Effector memory CD4-positive, alpha-beta T cell (primary cell): ENCODE measurements at regions not wholly inside any gene's neighbourhood (a gene's known extent, or its start where the extent isn't known, plus 50 kb on each side); places are given as distances from the start of the nearest gene placed in this dataset.

ENCODE experiments used
- DNase-seq, 3 donors: peaks; one replicate each; pipeline ENCODE4 v3.0.0-alpha.2; 2020
- H3K27ac ChIP-seq: 2 replicates; pipeline ENCODE4 v1.7.0; 2013; ENCODE audit warnings: mild to moderate bottlenecking, low read length, moderate library complexity; ENCODE audit not compliant: insufficient read depth, poor library complexity, severe bottlenecking
- H3K27me3 ChIP-seq: replicated peaks from 2 replicates; pipeline ENCODE4 v1.7.0; 2013; ENCODE audit warnings: mild to moderate bottlenecking, low read length; ENCODE audit not compliant: insufficient read depth, control insufficient read depth, poor library complexity, severe bottlenecking
- H3K36me3 ChIP-seq: 2 replicates; pipeline ENCODE4 v1.7.0; 2013; ENCODE audit warnings: mild to moderate bottlenecking, low read length, moderate library complexity; ENCODE audit not compliant: control insufficient read depth, insufficient read depth
- H3K4me1 ChIP-seq: 2 replicates; pipeline ENCODE4 v1.7.0; 2013; ENCODE audit warnings: low read length, mild to moderate bottlenecking; ENCODE audit not compliant: control insufficient read depth, insufficient read depth, poor library complexity, severe bottlenecking
- H3K4me3 ChIP-seq: 2 replicates; pipeline ENCODE4 v1.7.0; 2013; ENCODE audit warnings: low read length, low read depth, mild to moderate bottlenecking; ENCODE audit not compliant: insufficient read depth, poor library complexity, severe bottlenecking
- H3K9me3 ChIP-seq: 2 replicates; pipeline ENCODE4 v1.7.0; 2013; ENCODE audit warnings: mild to moderate bottlenecking, low read length, moderate library complexity; ENCODE audit not compliant: control insufficient read depth

- Histone ChIP-seq H3K36me3 (no peaks in the 10 kb centered on the region), H3K27me3 (no peaks in the 10 kb centered on the region), H3K4me1 (no peaks in the 10 kb centered on the region), H3K27ac (no peak overlapping the region), H3K9me3 (no peaks in the 10 kb centered on the region), H3K4me3 (no peak overlapping the region)
- no peak for DNase-seq
These were observed 894.5 kb upstream of the ACVR2A start for GRCh38 chr2:146950361-146950760.

- DNase-seq: no peak
- no peak overlapping the region for H3K27ac ChIP-seq
- no peaks in the 10 kb centered on the region for H3K9me3 ChIP-seq
These were observed 895.4 kb upstream of the ACVR2A start for GRCh38 chr2:146949400-146949799.

DNA sequence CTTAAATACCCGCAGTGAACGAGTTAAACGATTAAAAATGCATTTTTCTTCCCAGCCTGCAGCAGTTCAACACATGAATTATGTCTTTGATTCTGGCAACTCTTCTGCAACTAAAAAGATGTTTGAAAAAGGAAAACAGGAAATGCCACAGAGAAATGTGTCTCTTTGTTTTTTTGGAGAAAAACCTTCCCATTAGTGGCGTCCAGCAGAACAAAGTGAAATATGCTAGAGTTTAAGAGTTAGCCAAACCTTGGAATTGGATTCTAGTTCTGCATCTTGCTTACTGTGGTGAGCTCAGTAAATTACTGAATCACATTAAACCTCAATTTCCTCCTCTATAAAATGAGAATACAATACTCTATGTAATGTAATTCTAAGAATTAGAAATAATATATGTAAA, 900.2 kb upstream of the ACVR2A start:
- Histone ChIP-seq H3K4me1 (no peaks in the 10 kb centered on the region), H3K4me3 (no peak overlapping the region), H3K27ac (no peak overlapping the region), H3K36me3 (no peaks in the 10 kb centered on the region), H3K9me3 (no peaks in the 10 kb centered on the region), H3K27me3 (no peaks in the 10 kb centered on the region)
- no peak for DNase-seq

More at GRCh38 chr2:146949400-146949799, 895.4 kb upstream of the ACVR2A start:
- Histone ChIP-seq H3K27me3 (no peaks in the 10 kb centered on the region), H3K36me3 (no peaks in the 10 kb centered on the region), H3K4me3 (no peak overlapping the region), H3K4me1 (no peaks in the 10 kb centered on the region)

- Histone ChIP-seq H3K36me3 (no peaks in the 10 kb centered on the region), H3K4me1 (no peaks in the 10 kb centered on the region), H3K9me3 (no peaks in the 10 kb centered on the region), H3K27ac (no peak overlapping the region), H3K4me3 (no peak overlapping the region), H3K27me3 (no peaks in the 10 kb centered on the region)
- DNase-seq: no peak
These were observed 904.7 kb upstream of the ACVR2A start for GRCh38 chr2:146939991-146940685.

DNA sequence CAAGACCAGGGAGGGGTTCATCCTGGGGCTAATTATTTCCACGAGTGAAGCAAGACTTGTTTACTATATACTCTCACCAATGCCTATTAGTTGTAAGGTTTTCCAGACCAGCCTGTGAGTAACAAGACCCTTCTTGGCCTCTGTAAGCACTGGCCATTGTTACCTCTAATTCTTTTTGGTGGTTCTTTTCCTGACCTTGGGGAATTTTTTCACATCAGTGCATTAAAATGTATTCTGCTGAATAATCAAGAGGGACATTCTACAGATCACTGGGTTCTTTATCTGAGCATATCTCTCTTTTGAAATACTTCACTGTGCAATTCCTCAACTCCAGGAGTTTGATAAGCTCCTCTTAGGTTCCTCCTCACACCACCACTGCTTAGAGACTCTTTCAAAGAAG, 909.9 kb upstream of the ACVR2A start:
- Histone ChIP-seq H3K27ac (no peak overlapping the region), H3K4me3 (no peak overlapping the region), H3K27me3 (no peaks in the 10 kb centered on the region), H3K9me3 (peaks cover 3% of the 10 kb centered on the region), H3K4me1 (no peaks in the 10 kb centered on the region), H3K36me3 (no peaks in the 10 kb centered on the region)
- no peak for DNase-seq

DNA sequence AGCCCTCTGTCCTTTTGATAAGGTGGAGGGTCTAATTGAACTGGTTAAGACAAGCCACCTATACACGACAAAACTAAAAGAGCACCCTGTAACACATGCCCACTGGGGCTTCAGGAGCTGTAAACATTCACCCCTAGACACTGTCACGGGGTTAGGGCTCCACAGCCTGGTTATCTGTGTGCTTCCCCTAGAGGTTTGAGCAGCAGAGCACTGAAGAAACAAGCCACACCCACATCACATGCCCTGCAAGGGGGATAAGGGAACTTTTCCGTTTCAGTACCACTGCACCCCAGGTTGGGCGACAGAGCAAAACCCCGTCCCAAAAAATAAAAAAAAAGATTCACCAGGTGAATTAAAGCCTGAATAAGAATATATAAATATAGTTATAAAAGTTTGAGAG, 913.7 kb upstream of the ACVR2A start:
- Histone ChIP-seq H3K9me3 (peaks cover 3% of the 10 kb centered on the region), H3K4me3 (no peak overlapping the region), H3K27me3 (no peaks in the 10 kb centered on the region), H3K4me1 (no peaks in the 10 kb centered on the region), H3K36me3 (no peaks in the 10 kb centered on the region), H3K27ac (no peak overlapping the region)
- DNase-seq: no peak

DNA sequence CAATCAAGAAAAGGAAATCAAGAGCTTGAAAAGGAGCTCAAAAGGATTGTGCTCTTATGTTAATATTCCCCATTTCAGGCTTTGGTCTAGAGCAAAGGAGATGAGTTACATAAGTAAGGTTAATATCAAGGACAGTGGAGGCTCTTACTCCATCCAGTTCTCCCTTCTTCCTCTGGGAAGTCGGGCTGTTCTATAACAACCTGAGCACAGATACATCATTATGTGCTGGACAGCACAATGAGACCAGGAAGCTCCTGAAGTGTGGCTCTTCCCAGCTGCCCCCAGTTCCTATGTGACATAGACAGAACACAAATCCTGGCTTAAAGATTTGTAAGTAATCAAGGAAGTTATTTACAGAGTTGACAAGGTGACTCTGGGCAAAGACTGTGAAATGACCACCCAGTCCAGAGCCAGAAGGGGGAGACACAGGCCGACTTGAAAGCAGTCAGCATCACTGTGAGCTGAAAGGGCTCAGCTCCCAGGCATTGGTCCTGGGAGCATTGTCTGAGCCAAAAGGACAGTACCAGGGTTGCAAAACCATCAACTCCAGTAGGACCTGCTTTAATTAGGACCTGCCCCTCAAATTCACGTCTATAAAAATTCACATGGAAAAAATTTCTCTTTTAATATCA, 917.6 kb upstream of the ACVR2A start:
- no peak for DNase-seq
- Histone ChIP-seq H3K4me3 (no peak overlapping the region), H3K36me3 (no peaks in the 10 kb centered on the region), H3K4me1 (no peaks in the 10 kb centered on the region), H3K9me3 (no peaks in the 10 kb centered on the region), H3K27ac (no peak overlapping the region), H3K27me3 (no peaks in the 10 kb centered on the region)

DNA sequence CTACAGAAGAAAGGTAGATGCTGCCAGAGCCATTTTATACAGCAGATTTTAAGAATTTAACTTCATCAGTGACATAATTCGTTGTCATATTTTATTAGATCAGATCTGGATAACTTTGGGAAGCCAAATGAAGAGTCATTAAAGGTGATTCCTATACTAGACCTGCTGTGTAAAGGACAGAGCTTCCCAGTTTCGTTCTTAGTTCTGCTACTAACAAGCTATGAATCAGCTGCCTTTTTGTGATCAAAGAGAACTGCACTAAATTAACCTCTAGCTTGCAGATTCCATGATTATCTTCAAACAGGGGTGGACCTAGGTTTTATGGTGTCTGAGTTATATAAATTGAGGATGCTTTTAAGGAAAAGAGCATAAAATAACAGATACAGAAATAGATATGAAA, 926.5 kb upstream of the ACVR2A start:
- H3K9me3 ChIP-seq: no peaks in the 10 kb centered on the region
- H3K27me3 ChIP-seq: no peaks in the 10 kb centered on the region
- H3K4me3 ChIP-seq: no peak overlapping the region
- H3K36me3 ChIP-seq: no peaks in the 10 kb centered on the region
- DNase-seq: no peak
- H3K27ac ChIP-seq: no peak overlapping the region
- no peaks in the 10 kb centered on the region for H3K4me1 ChIP-seq

DNA sequence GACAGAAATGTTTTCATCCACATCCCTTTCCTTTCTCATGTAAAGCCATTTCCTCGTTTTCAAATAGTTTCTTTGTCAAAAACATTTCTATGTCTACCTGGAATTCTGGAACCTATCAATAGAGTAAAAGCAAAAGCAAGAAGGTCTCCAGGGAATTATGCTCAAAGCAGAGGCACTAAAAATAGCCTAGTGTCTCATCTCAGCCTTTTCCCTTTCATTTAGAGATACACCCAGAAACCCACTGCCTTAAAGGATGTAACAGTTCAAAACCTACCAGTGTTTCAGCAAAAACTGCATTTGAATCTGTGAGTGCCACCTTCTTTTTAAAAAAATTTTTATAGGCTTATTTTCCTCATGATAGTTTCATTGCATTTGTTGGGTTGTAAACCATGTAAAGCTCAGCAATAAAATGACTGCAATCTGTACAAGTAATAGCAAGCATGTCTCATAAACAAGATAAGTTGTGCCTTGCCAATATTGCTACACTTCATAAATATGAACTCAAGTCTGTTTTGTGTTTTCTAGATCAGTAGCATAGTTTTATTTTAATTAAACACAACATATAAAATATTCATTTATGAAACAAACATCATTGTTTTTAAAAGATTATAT, 927.3 kb upstream of the ACVR2A start:
- no peak for DNase-seq
- no peak overlapping the region for H3K27ac ChIP-seq
- H3K27me3 ChIP-seq: no peaks in the 10 kb centered on the region
- H3K36me3 ChIP-seq: no peaks in the 10 kb centered on the region
- no peaks in the 10 kb centered on the region for H3K9me3 ChIP-seq
- no peak overlapping the region for H3K4me3 ChIP-seq
- no peaks in the 10 kb centered on the region for H3K4me1 ChIP-seq

GRCh38 chr2:146916914-146917313, 927.9 kb upstream of the ACVR2A start:
- no peak overlapping the region for H3K27ac ChIP-seq
- no peaks in the 10 kb centered on the region for H3K9me3 ChIP-seq
- no peak overlapping the region for H3K4me3 ChIP-seq
- H3K27me3 ChIP-seq: no peaks in the 10 kb centered on the region
- DNase-seq: no peak
- no peaks in the 10 kb centered on the region for H3K36me3 ChIP-seq
- H3K4me1 ChIP-seq: no peaks in the 10 kb centered on the region
